B cell (primary cell): ENCODE measurements at regions not wholly inside any gene's neighbourhood (a gene's known extent, or its start where the extent isn't known, plus 50 kb on each side); places are given as distances from the start of the nearest gene placed in this dataset.

ENCODE experiments used
- ATAC-seq: fragments of 200-7000 bp; cut with Tn5 transposase; one replicate; pipeline ENCODE4 v1.10.0; 2021; ENCODE audit warnings: low read depth, mild to moderate bottlenecking, moderate number of reproducible peaks, moderate library complexity
- CTCF ChIA-PET: fragments of 350-600 bp; sonication (Branson Sonifier 250); formaldehyde crosslinking; loops from one replicate; lab custom pipeline; 2021; ENCODE audit warnings: antibody characterized with exemption, inconsistent platforms; lab: Charles Lee
- POLR2A ChIA-PET: fragments of 350-600 bp; sonication (Branson Sonifier 250); formaldehyde crosslinking; loops from one replicate; lab custom pipeline; 2021; ENCODE audit warnings: antibody characterized with exemption; lab: Charles Lee
- DNase-seq: peaks from one replicate; pipeline ENCODE4 v3.0.0; 2013
- H2AFZ ChIP-seq: 2 replicates; pipeline ENCODE4 v1.6.1; 2012; ENCODE audit warnings: mild to moderate bottlenecking, low read depth, low read length; ENCODE audit not compliant: insufficient read depth, poor library complexity, severe bottlenecking
- H3K27ac ChIP-seq, 2 donors: 1 replicate in 1 of 2; 2 replicates in 1 of 2; pipeline ENCODE4 v1.5.1; 2012 to 2013; ENCODE audit warnings: low read length in 2 of 2, mild to moderate bottlenecking in 2 of 2, moderate library complexity in 1 of 2
- H3K27me3 ChIP-seq, 4 experiments: fragments of 200-600 bp in 1 of 4; sonication (generic) in 1 of 4; replicated peaks in 1 of 4; 1 replicate in 2 of 4; 2 replicates in 2 of 4; pipeline versions ENCODE4 v1.6.1 to v1.7.0; 2013 to 2016; ENCODE audit warnings: low read length in 3 of 4, mild to moderate bottlenecking in 2 of 4, mixed read lengths in 1 of 4, moderate library complexity in 1 of 4; ENCODE audit not compliant: insufficient read depth in 4 of 4, control insufficient read depth in 3 of 4; ENCODE audit errors: control extremely low read depth in 1 of 4
- H3K36me3 ChIP-seq, 2 experiments: replicated peaks in 1 of 2; 1 replicate in 1 of 2; 2 replicates in 1 of 2; pipeline versions ENCODE4 v1.6.1 to v1.7.1; 2013; ENCODE audit warnings: low read length in 1 of 2; ENCODE audit not compliant: insufficient read depth in 2 of 2, control insufficient read depth in 1 of 2; ENCODE audit errors: control extremely low read depth in 1 of 2, extremely low read depth in 1 of 2
- H3K4me1 ChIP-seq, 2 donors: fragments of 200-600 bp in 1 of 2; sonication (generic) in 1 of 2; 1 replicate in 1 of 2; 2 replicates in 1 of 2; pipeline versions ENCODE4 v1.5.1 to v1.6.1; 2013 to 2017; ENCODE audit warnings: low read length in 2 of 2; ENCODE audit not compliant: control insufficient read depth in 2 of 2, insufficient read depth in 2 of 2
- H3K4me2 ChIP-seq: replicated peaks from 2 replicates; pipeline ENCODE3; 2012; ENCODE audit warnings: mild to moderate bottlenecking, low read depth, low read length; ENCODE audit not compliant: poor library complexity, severe bottlenecking
- H3K4me3 ChIP-seq, 5 experiments: fragments of 200-600 bp in 1 of 5; sonication (generic) in 1 of 5; 1 replicate in 3 of 5; 2 replicates in 2 of 5; pipeline versions ENCODE4 v1.5.1 to v1.7.0; 2011 to 2016; ENCODE audit warnings: low read length in 4 of 5, mild to moderate bottlenecking in 4 of 5, low read depth in 2 of 5, control low read depth in 1 of 5, moderate library complexity in 1 of 5; ENCODE audit not compliant: insufficient read depth in 1 of 5; ENCODE audit errors: control extremely low read depth in 1 of 5, extremely low read depth in 1 of 5
- H3K79me2 ChIP-seq: fragments of 200-600 bp; sonication (generic); one replicate; pipeline ENCODE4 v1.6.0; 2016; ENCODE audit warnings: low read length; ENCODE audit not compliant: control insufficient read depth, insufficient read depth
- H3K9ac ChIP-seq: fragments of 200-600 bp; sonication (generic); 2 replicates; pipeline ENCODE4 v1.6.1; 2017; ENCODE audit warnings: mild to moderate bottlenecking, low read length, moderate library complexity
- H3K9me3 ChIP-seq, 3 donors: one replicate each; pipeline versions ENCODE4 v1.6.1 to v1.7.1; 2013; ENCODE audit warnings: low read length in 2 of 3; ENCODE audit not compliant: control insufficient read depth in 2 of 3, insufficient read depth in 1 of 3; ENCODE audit errors: control extremely low read depth in 1 of 3
- H4K20me1 ChIP-seq: 2 replicates; pipeline ENCODE4 v1.6.0; 2012; ENCODE audit warnings: mild to moderate bottlenecking, low read length; ENCODE audit not compliant: insufficient read depth, control insufficient read depth, poor library complexity, severe bottlenecking
- H3K27ac Mint-ChIP-seq: one replicate; pipeline ENCODE4 v1.8.0; 2021; ENCODE audit warnings: mixed read lengths
- H3K27me3 Mint-ChIP-seq: one replicate; pipeline ENCODE4 v1.8.0; 2021; ENCODE audit warnings: mixed read lengths
- H3K4me1 Mint-ChIP-seq: one replicate; pipeline ENCODE4 v1.8.0; 2021; ENCODE audit warnings: mixed read lengths
- H3K4me3 Mint-ChIP-seq: one replicate; pipeline ENCODE4 v1.8.0; 2021; ENCODE audit warnings: mixed read lengths
- H3K9me3 Mint-ChIP-seq: one replicate; pipeline ENCODE4 v1.8.0; 2022; ENCODE audit warnings: mixed read lengths; ENCODE audit not compliant: insufficient read depth
- EZH2 ChIP-seq: IDR thresholded peaks from 2 replicates; pipeline ENCODE4 v1.6.1; 2012; ENCODE audit warnings: borderline replicate concordance, low read depth, mild to moderate bottlenecking, moderate library complexity, low read length; ENCODE audit not compliant: insufficient read depth, poor library complexity, severe bottlenecking
- WGBS: methylation state at CpG from one replicate; pipeline ENCODE4 v1.1.5; 2013; ENCODE audit warnings: missing lambda C conversion rate; ENCODE audit not compliant: insufficient coverage; 5-methylcytosine and 5-hydroxymethylcytosine counted together
- intact Hi-C: fragments of 100-400 bp; cut with micrococcal nuclease; formaldehyde crosslinking; loops from one replicate; pipeline ENCODE4 v1.10.0; 2022
- TF ChIP-seq, protein P1 (sequence below): fragments of 200-600 bp; IDR thresholded peaks from one replicate; pipeline ENCODE4 v1.8.0; 2022; ENCODE audit warnings: antibody characterized with exemption, mild to moderate bottlenecking

DNA sequence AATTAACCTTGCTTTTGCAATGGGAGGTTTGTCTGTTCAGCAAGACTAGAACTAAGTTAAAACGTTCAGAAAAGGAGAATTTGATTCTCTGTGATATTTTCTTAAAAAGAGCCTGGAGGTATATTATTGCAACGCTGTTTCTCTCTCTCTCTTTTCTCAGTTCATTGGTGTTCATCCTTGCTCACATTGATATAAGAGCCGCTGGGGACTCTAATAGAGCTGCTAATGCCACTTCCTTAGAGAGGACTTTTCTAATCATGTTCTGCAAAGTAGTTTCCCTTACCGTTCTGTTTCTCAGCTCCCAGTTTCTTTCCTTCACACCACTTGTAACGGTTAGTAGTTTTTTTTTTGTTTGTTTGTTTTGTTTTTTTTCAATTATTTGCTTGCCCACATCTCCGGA, 203.8 kb downstream of the RWDD3 start:
- intact Hi-C loops: no loop called here
- H3K4me1 ChIP-seq: no peaks in the 10 kb centered on the region
- no peaks in the 10 kb centered on the region for H3K27me3 ChIP-seq
- WGBS: 60% methylated on average over 1 of the region's 6 CpGs
- H3K4me2 ChIP-seq: no peak overlapping the region
- CTCF ChIA-PET: no interaction called here
- H3K27ac Mint-ChIP-seq: no peak overlapping the region
- no peaks in the 10 kb centered on the region for H3K27me3 Mint-ChIP-seq
- H4K20me1 ChIP-seq: no peaks in the 10 kb centered on the region
- no peak overlapping the region for H3K4me3 Mint-ChIP-seq
- TF ChIP-seq EZH2: no peak
- TF ChIP-seq, protein P1, sequence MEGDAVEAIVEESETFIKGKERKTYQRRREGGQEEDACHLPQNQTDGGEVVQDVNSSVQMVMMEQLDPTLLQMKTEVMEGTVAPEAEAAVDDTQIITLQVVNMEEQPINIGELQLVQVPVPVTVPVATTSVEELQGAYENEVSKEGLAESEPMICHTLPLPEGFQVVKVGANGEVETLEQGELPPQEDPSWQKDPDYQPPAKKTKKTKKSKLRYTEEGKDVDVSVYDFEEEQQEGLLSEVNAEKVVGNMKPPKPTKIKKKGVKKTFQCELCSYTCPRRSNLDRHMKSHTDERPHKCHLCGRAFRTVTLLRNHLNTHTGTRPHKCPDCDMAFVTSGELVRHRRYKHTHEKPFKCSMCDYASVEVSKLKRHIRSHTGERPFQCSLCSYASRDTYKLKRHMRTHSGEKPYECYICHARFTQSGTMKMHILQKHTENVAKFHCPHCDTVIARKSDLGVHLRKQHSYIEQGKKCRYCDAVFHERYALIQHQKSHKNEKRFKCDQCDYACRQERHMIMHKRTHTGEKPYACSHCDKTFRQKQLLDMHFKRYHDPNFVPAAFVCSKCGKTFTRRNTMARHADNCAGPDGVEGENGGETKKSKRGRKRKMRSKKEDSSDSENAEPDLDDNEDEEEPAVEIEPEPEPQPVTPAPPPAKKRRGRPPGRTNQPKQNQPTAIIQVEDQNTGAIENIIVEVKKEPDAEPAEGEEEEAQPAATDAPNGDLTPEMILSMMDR: no peak
- no peak overlapping the region for H2AFZ ChIP-seq
- H3K27ac ChIP-seq: no peak overlapping the region
- no peaks in the 10 kb centered on the region for H3K36me3 ChIP-seq
- no peaks in the 10 kb centered on the region for H3K9me3 ChIP-seq
- POLR2A ChIA-PET: no interaction called here
- H3K9me3 Mint-ChIP-seq: no peaks in the 10 kb centered on the region
- ATAC-seq (no peak), DNase-seq (no peak)
- H3K9ac ChIP-seq: no peak overlapping the region
- H3K4me3 ChIP-seq: no peak overlapping the region
- no peaks in the 10 kb centered on the region for H3K79me2 ChIP-seq
- no peaks in the 10 kb centered on the region for H3K4me1 Mint-ChIP-seq

DNA sequence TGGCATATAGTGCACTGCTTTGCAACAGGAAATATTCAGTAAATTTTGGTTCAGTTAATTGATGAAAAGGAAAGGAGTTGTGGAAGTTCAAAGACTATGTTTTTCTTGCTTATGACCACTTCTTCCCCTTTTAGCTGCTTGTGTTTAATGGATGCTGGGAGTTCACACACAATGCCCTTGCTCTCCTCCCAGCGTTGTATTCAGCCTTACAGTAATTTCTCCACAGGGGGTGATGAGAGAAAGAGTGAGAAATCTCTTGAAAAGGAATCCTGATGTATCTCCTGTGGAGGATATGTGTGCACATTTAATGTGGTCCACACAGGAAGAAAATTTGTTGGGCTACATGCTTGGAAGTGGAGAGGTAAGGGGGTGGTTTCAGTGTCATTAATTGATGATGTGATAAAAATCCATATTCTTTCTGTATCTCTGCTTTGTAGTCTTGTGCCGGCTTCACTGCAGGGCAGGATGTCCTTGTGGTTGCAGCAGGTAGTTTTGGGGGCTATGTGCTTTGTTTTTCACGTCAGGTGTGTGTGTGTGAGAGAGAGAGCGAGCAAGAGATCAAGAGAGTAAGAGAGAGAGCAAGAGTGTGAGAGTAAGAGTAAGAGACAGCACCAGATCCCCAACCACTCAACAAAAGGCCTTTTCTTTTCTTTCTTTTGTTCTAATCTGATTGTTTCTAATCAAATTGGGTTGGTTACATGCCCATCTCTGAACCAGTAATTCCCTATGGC, 204.4 kb downstream of the RWDD3 start:
- H3K79me2 ChIP-seq: no peaks in the 10 kb centered on the region
- Mint-ChIP-seq H3K4me3 (no peak overlapping the region), H3K9me3 (no peaks in the 10 kb centered on the region), H3K4me1 (no peaks in the 10 kb centered on the region), H3K27me3 (no peaks in the 10 kb centered on the region), H3K27ac (no peak overlapping the region)
- no peak for DNase-seq
- intact Hi-C loops: no loop called here
- H3K4me1 ChIP-seq: no peaks in the 10 kb centered on the region
- no peak overlapping the region for H3K4me2 ChIP-seq
- ChIA-PET CTCF (no interaction called here), POLR2A (no interaction called here)
- no peaks in the 10 kb centered on the region for H4K20me1 ChIP-seq
- H2AFZ ChIP-seq: no peak overlapping the region
- no peaks in the 10 kb centered on the region for H3K36me3 ChIP-seq
- no peaks in the 10 kb centered on the region for H3K27me3 ChIP-seq
- H3K9ac ChIP-seq: no peak overlapping the region
- no peak overlapping the region for H3K27ac ChIP-seq
- no peak for TF ChIP-seq EZH2
- TF ChIP-seq, protein P1: no peak
- no CpG with 5 or more reads among the region's 4 CpGs for WGBS
- H3K9me3 ChIP-seq: no peaks in the 10 kb centered on the region
- no peak overlapping the region for H3K4me3 ChIP-seq
- ATAC-seq: no peak
